GM12873 (cell line): ENCODE measurements at regions not wholly inside any gene's neighbourhood (a gene's known extent, or its start where the extent isn't known, plus 50 kb on each side); places are given as distances from the start of the nearest gene placed in this dataset.

Source experiments
- TF ChIP-seq, protein P1 (sequence below): IDR thresholded peaks from 2 replicates; pipeline ENCODE4 v1.5.1; 2012; ENCODE audit warnings: low read depth, mild to moderate bottlenecking, moderate library complexity, low read length, control low read depth; ENCODE audit not compliant: insufficient read depth; ENCODE audit errors: missing control alignments

DNA sequence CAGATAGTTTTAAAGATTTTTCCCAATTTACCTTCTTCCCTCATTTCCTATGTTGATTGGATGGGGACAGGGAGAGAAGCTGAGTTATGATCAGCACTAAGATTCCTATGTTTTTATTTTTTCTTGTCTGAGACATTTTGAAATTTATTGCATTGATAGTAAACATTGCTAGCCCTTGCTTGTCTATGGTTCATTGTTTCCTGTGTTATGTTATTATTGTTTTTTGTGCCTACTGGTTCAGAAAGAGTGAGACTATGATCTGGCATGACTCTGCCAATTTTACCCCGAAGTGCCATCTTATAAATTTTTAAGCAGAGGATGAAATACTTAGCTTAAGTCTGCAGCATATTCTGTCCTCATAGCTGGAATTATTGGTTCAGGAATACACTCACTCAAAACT is 478.5 kb downstream of the MBD2 start:
- TF ChIP-seq, protein P1, sequence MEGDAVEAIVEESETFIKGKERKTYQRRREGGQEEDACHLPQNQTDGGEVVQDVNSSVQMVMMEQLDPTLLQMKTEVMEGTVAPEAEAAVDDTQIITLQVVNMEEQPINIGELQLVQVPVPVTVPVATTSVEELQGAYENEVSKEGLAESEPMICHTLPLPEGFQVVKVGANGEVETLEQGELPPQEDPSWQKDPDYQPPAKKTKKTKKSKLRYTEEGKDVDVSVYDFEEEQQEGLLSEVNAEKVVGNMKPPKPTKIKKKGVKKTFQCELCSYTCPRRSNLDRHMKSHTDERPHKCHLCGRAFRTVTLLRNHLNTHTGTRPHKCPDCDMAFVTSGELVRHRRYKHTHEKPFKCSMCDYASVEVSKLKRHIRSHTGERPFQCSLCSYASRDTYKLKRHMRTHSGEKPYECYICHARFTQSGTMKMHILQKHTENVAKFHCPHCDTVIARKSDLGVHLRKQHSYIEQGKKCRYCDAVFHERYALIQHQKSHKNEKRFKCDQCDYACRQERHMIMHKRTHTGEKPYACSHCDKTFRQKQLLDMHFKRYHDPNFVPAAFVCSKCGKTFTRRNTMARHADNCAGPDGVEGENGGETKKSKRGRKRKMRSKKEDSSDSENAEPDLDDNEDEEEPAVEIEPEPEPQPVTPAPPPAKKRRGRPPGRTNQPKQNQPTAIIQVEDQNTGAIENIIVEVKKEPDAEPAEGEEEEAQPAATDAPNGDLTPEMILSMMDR, result no peak

DNA sequence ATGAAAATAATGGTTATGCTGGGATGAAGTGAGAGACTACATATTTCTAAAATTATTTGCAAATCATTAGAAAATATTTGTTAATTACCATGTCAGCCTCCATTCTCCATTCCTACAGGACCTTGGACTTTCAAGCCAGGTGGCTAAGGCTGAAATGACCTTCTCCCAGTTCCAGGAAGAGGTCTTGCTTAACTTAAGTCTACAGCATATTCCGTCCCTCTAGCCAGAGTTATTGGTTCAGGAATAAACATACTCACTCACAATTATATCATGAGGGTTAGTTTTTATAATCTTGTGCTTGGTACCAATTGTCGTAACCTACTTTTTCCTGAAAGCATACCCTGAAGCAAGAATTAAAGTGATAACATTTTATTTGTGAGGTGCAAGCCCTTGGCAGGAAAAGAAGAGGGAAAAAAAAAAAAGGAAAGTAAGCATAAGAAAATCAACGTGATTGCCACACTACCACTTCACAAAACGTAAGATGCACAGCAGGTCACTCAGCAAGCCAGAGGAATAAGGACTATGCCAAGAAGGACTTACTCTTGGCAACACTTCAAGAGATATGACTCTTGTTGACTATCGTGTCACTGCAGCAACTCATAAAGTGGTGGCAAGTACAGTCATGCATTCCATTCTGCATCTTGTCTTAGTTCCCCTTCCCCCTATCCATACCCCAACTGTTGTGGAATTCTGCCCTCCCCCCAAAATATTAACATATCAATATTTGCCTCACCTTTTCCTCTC is 479.1 kb downstream of the MBD2 start:
- TF ChIP-seq, protein P1, result no peak

DNA sequence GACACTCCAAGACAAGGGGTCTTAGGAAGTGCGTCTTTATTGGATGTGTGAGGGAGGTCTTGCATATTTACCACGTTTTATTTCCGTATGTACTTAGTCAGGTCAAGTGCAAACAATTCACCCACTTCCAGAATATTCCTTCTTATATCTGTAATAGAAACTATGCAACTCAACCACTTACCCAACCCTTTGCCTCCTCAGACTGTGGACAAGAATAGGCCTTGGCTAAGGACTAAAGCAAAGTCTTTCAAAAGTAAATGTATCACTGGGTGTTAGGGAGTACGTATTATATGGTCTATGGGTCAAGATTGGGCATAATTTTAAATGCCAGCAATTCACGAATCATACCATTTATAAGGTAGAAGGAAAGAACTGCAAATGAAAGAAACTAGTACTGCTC is 484.8 kb downstream of the MBD2 start:
- TF ChIP-seq, protein P1, result no peak

DNA sequence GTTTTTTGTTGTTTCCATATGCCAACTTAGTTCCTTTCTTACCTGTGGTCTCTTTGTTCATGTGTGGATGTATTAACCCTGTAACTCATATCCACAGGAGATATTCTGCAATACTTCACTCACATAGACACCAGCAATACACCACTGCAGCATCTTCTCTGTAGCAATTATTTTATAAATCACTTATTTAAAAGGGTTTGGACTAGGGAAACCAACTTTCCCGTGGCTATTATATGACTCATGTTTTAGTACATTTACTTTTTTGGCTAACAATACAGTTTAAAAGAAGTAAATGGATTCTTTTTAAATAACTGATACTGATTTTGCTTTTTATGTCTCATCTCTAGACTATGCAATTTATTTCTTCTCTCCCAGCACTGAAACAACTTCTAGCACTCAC is 488.9 kb downstream of the MBD2 start:
- TF ChIP-seq, protein P1, result no peak

DNA sequence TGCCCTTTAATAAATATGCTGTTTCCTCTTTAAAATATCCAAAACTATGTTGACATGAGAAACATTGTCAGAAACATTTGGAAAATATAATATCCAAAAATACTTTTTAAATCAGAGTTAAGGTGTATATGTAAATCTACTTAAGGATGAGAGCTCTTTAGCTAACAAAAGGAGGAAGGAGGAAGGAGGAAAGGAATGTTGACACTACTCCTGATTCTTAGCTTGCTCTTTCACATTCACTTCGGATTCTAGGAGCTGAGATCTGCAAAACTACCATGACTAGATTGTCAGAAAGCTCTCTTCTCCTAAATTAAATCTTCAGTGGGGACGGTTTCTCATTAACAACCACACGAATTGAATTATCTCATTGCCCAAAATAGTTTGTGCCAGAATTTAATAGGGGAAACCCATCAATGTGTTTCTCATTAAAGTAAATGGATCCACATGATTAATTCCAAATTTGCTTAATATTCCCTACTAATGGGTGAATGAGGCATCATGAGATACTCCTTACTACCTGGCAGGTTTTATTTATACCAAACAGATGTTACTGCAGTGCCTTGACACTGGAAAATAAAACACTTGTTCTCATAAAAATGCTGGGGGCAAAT is 509.1 kb downstream of the MBD2 start:
- TF ChIP-seq, protein P1, result no peak

DNA sequence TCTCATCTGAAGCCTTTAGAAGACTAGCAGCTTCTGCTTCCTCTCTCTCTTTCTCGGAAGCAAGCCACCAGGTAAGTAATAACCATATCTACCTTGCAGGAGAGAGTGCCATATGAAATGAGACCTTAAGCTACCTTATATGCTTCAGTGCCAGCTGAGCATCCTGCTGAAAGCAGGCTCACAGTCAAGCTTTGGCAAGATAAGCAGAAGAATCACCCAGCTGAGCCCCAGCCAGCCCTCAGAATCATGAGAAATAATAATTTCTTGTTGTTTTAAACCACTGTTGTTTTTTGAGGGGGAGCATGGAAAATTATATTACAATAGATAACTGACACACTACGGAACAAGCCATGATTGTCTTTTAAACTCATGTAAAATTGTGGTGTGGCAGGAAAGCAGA is 514.4 kb downstream of the MBD2 start:
- TF ChIP-seq, protein P1, result no peak

DNA sequence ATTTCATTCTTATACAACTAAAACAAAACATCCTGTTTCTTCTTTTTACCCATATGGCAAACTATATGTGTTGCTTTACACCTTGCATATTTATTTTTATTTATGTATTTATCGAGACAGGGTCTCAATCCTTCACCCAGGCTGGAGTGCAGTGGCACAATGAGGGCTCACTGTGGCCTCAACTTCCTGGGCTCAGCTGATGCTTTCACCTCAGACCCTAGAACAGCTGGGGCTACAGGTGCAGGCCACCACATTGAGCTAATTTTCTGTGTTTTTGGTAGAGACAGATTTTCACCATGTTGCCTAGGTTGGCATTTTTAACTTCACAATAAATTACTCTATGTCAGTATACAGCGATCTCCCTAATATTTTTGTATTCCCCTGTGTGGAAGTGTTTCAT is 522.0 kb downstream of the MBD2 start:
- TF ChIP-seq, protein P1, result no peak
